HG03135 (cell line): ENCODE measurements at regions not wholly inside any gene's neighbourhood (a gene's known extent, or its start where the extent isn't known, plus 50 kb on each side); places are given as distances from the start of the nearest gene placed in this dataset.

ENCODE experiments used
- ATAC-seq: cut with Tn5 transposase; IDR thresholded peaks from one replicate; pipeline ENCODE4 v1.9.1; 2021; ENCODE audit warnings: mild to moderate bottlenecking, moderate library complexity; ENCODE audit not compliant: unreplicated experiment

DNA sequence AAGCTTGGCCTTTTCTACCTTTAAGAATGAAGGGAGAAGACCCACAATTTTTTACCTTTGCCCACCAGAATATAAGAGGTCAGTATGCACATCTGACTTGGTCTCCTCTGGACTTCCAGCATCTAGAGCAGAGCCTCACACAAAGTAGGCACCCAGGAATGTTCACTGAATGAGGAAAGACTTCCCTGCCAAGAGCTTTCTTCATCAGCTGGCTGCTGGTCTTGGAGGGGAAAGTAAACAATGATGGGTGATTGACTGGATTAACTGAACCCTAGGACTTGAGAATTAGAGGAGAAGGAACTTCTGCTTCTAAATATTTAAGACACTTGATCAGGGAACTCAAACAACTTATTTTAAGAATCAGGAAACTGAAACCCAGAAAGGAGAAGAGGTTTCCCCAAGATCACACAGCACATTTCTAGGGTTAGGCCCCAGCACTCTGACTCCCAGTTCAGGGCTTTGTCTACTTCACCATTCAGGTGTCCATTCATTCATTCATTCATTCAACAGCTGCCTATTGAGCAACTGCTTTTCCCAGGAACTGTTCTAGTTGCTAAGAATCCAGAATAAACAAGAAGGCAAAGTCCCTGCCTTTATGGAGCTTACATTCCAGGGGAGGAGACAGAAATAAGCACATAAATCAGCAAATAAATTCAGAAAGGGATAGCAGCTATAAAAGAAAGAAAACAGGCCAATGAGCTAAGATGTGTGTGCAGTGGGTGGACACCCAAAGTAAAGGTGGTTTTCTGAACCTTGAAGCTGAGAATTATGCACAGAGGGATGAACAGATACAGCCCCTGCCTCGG lies 216.9 kb upstream of the LRFN2 start:
- no peak for ATAC-seq

DNA sequence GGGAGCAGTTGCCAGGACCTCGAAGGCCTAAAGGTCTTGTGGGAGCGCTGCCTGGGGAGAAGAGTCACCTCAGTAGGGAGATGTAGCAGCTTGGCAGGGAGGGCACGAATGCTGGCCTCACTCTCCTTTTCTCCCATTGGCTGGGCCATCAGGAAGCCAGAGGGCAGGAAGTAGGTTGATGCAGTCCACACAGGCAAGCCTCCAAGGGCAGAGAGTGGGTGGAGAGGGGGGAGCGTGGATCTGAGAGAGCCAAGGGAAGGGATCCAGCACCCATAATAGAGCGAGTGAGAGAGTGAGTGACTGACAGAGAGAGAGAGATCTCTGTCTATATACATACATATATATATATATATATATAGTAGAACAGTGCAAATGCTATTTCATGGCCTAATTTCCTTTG lies 215.3 kb upstream of the LRFN2 start:
- no peak for ATAC-seq

GRCh38 chr6:40799296-40800140 lies 212.4 kb upstream of the LRFN2 start:
- ATAC-seq, result no peak

- ATAC-seq, result no peak
Observed at GRCh38 chr6:40798069-40798770, 211.1 kb upstream of the LRFN2 start.

GRCh38 chr6:40796260-40797221 lies 209.4 kb upstream of the LRFN2 start:
- no peak for ATAC-seq

- no peak for ATAC-seq
Observed at GRCh38 chr6:40794586-40794985, 207.4 kb upstream of the LRFN2 start.

- ATAC-seq, result no peak
Observed at GRCh38 chr6:40792183-40792582, 205.0 kb upstream of the LRFN2 start.

GRCh38 chr6:40791004-40791403 lies 203.8 kb upstream of the LRFN2 start:
- ATAC-seq, result no peak

DNA sequence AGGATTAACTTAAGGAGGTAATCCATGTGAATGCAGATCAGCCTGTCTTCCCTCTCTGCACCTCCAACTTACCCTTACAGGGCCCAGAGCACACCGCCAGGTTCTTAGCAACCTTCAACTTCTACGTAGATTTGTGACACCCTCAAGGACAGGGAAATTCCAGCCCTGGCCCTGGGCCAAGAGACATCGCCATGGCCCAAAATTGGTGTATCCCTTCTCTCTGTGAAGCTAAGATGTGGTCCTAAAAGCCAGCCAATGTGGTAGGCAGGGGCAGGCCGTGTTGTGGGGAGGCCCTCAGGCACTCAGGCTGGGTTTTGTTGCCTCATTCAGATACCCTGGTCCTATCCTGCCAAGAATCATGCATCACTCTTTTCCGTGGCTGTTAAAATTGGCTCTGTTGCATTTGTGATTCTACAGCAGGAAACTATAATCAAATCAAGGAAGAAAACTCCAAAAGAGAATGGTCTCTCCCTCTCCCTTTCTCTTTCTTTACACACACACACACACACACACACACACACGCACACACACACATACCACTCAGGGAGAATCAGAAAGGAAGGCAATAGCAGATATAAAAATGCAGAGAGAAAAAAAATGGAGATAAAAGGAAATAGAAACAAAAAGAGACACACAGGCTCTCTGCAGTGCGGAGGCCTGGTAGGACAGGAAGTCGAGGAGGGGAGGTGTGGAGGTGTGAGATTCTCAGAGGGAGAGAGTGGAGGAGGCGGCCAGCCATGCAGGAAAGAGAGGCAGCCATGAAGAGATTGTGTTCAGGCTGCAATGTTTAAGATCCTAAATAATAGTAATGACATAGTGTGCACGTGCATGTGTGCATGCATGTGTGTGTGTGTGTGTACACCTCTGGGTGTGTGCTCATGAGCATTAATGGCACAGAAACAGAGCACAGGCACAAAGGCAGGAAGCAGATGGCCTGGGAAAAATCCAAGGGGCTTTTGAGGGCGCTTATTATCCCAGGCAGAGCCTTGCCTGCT lies 201.8 kb upstream of the LRFN2 start:
- ATAC-seq, result no peak

DNA sequence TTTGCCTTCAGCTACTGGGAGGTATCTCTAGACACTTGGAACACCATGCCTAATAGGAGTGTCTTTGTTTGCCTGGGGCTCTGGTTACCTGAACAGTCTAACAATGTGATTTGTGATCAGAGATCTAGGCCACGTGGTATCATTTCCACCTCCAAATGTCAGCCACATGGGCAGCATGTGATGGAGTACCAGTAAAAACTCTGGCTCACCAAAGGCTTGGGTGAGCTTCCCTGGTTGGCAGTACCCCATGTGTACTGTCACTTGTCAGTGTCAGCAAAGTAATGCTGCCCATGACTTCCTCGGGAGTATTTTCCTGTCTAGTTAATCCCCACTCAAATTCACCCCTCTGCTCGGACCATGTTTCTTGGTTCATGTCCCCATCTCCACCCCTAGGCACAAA lies 195.2 kb upstream of the LRFN2 start:
- ATAC-seq, result no peak

DNA sequence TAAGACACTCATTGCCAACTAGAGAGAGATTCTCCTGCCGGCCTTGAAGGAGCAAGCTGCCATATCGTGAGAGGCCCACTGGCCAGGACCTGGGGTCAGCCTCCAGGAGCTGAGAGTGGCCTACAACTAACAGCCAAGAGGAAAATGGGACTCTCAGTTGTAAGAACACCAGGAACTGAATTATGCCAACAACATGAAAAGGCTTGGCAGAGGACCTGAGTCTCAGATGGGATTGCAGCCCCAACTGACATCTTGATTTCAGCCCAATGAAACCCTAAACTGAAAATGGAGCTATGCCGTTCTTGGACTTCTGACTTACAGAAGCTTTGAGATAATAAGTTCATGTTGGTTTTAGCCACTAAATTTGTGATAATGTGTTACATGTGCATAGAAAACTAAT lies 193.5 kb upstream of the LRFN2 start:
- no peak for ATAC-seq

- ATAC-seq, result no peak
Observed at GRCh38 chr6:40779409-40779808, 192.2 kb upstream of the LRFN2 start.

DNA sequence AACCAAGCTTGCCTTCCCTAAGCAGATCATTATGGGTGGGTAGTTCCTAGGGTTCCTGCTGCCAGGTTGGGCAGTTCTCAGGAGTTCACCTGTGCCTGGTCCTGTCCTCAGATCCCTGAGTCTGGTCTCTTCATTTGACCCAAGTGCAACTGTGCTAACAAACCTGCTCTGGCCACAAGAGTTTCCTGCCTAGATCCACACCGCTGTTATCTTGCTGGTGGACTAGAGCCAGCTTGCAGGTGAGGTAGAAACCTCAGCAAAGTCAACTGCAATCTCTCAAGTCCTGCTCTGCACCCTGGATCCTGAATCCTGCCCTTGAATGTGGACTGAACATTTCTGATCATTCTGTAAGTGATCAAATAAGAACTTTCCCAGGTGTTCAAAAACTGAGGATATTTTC lies 191.8 kb upstream of the LRFN2 start:
- ATAC-seq, result no peak

GRCh38 chr6:40778196-40778595 lies 191.0 kb upstream of the LRFN2 start:
- no peak for ATAC-seq

- ATAC-seq, result no peak
Observed at GRCh38 chr6:40774932-40775331, 187.8 kb upstream of the LRFN2 start.

DNA sequence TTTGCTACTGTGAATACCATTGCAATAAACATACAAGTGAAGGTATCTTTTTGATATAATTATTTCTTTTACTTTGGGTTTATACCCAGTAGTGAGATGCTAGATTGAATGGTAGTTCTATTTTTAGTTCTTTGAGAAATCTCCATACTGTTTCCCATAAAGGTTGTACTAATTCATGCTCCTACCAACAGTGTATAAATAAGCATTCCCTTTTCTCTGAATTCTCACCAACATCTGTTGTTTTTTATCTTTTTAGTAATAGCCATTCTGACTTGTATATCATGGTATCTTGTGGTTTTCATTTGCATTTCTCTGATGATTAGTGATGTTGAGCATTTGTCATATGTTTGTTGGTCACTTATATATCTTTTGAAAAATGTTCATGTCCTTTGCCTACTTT lies 183.6 kb upstream of the LRFN2 start:
- no peak for ATAC-seq

DNA sequence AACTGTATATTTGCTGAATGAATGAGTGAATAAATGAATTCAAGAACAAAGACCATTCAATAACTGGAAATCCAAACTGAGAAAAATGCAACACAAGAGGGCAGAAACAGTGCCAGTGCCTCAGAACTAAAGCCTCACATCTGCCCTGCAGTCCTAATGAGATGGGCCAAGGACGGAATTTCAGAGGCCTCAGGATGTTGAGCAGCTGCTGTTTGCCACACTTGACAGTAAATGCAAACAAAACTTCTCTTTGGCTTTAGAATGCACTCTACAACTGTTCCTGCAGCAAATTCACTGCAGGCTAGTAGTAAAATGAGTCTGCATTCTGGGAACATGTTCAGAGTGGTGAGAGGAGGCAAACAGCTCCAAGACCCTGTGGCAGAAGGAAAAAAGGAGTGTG lies 177.6 kb upstream of the LRFN2 start:
- ATAC-seq, result no peak

DNA sequence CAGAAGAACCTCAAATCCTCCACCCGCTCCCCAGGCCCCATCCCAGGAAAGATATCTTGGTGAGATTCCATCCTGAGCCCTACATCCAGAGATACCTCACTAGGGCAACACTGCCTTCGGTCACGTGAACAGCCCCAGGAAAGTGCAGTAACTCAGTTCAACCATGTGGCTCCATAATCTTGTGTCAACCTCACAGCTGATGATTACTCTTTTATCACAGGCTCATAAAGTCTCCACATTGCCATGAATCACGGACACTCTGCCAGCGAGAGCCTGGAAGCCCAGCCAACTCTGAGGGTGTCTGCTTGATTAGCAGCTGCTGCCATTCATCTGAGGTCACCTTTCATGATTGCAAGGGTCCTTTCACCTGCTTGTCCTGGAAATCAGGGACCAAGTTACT lies 175.8 kb upstream of the LRFN2 start:
- no peak for ATAC-seq

DNA sequence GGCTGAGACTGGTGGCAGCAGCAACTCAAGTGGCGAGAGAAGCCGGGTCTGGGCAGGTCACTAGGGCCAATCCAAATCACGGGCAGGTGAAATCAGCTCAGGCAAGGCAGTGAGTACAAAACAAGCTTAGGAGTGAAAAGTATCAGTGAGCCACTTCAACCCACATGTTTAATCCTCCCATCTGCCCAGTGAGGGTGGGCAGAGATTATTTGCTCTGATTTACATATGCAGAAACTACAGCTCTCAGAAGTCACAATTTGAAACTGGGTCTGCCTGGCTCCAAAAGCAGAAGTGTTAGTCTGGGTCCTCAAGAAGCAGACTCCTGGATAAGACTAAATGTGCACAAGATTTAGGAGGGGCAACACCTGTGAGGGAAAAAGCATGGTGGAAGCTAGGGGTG lies 173.7 kb upstream of the LRFN2 start:
- ATAC-seq, result no peak
